WTC11 (cell line): ENCODE measurements at regions not wholly inside any gene's neighbourhood (a gene's known extent, or its start where the extent isn't known, plus 50 kb on each side); places are given as distances from the start of the nearest gene placed in this dataset.

Source experiments
- ATAC-seq: fragments of 200-7000 bp; cut with Tn5 transposase; 2 replicates; pipeline ENCODE4 v1.10.0; 2021; ENCODE audit warnings: mild to moderate bottlenecking, moderate library complexity
- CTCF ChIA-PET: fragments of 300-600 bp; sonication (Branson Sonifier 250); formaldehyde crosslinking; loops from one replicate; lab custom pipeline; 2021; ENCODE audit warnings: antibody characterized with exemption; lab: Charles Lee
- POLR2A ChIA-PET: fragments of 350-600 bp; sonication (Branson Sonifier 250); formaldehyde crosslinking; loops from one replicate; lab custom pipeline; 2021; ENCODE audit warnings: antibody characterized with exemption; lab: Charles Lee
- DNase-seq: peaks from one replicate; pipeline ENCODE4 v3.0.0; 2021; ENCODE audit warnings: low spot score
- H3K27ac Mint-ChIP-seq: 2 replicates; pipeline ENCODE4 v1.8.0; 2021; ENCODE audit warnings: mixed read lengths
- H3K27me3 Mint-ChIP-seq: 2 replicates; pipeline ENCODE4 v1.8.0; 2021; ENCODE audit warnings: low read depth, mild to moderate bottlenecking, moderate library complexity, mixed read lengths
- H3K36me3 Mint-ChIP-seq: 2 replicates; pipeline ENCODE4 v1.8.0; 2021; ENCODE audit warnings: mixed read lengths
- H3K4me1 Mint-ChIP-seq: 2 replicates; pipeline ENCODE4 v1.8.0; 2022; ENCODE audit warnings: mixed read lengths
- H3K4me3 Mint-ChIP-seq: 2 replicates; pipeline ENCODE4 v1.8.0; 2021; ENCODE audit warnings: mild to moderate bottlenecking, moderate library complexity, mixed read lengths
- H3K9me3 Mint-ChIP-seq: 2 replicates; pipeline ENCODE4 v1.8.0; 2021; ENCODE audit warnings: mixed read lengths
- CBFB ChIP-seq: sonication (generic); formaldehyde crosslinking; IDR thresholded peaks from 2 replicates; pipeline ENCODE4 v1.8.1; 2022; ENCODE audit warnings: mild to moderate bottlenecking, low read depth, missing genetic modification reagents
- CREB1 ChIP-seq: sonication (generic); formaldehyde crosslinking; IDR thresholded peaks from 2 replicates; pipeline ENCODE4 v1.8.0; 2023; ENCODE audit warnings: mild to moderate bottlenecking, missing genetic modification reagents
- CREM ChIP-seq: sonication (generic); formaldehyde crosslinking; IDR thresholded peaks from 2 replicates; pipeline ENCODE4 v1.8.1; 2022; ENCODE audit warnings: mild to moderate bottlenecking, missing genetic modification reagents, moderate library complexity
- ETV6 ChIP-seq: sonication (generic); formaldehyde crosslinking; IDR thresholded peaks from 2 replicates; pipeline ENCODE4 v1.8.1; 2022; ENCODE audit warnings: mild to moderate bottlenecking, missing genetic modification reagents
- GRHL2 ChIP-seq: fragments of 250-450 bp; sonication (Bioruptor Pico); IDR thresholded peaks from 2 replicates; pipeline ENCODE4 v1.8.0; 2022; ENCODE audit warnings: mild to moderate bottlenecking, moderate library complexity; ENCODE audit not compliant: insufficient replicate concordance, severe bottlenecking
- HMGXB4 ChIP-seq: sonication (generic); formaldehyde crosslinking; IDR thresholded peaks from 2 replicates; pipeline ENCODE4 v1.8.1; 2023; ENCODE audit warnings: mild to moderate bottlenecking, moderate library complexity, missing genetic modification reagents
- MXD4 ChIP-seq: fragments of 250-450 bp; sonication (Bioruptor Pico); IDR thresholded peaks from 2 replicates; pipeline ENCODE4 v1.8.0; 2021; ENCODE audit warnings: mild to moderate bottlenecking, moderate library complexity, borderline replicate concordance
- NFATC4 ChIP-seq: fragments of 250-450 bp; sonication (Bioruptor Pico); IDR thresholded peaks from 2 replicates; pipeline ENCODE4 v1.9.0; 2021; ENCODE audit warnings: mild to moderate bottlenecking
- NR1H2 ChIP-seq: sonication (generic); formaldehyde crosslinking; IDR thresholded peaks from 2 replicates; pipeline ENCODE4 v1.9.0; 2021; ENCODE audit warnings: mild to moderate bottlenecking, moderate library complexity, missing genetic modification reagents
- NR2C2 ChIP-seq: sonication (generic); formaldehyde crosslinking; IDR thresholded peaks from 2 replicates; pipeline ENCODE4 v1.8.0; 2022; ENCODE audit warnings: mild to moderate bottlenecking, missing genetic modification reagents
- OVOL2 ChIP-seq: fragments of 250-450 bp; sonication (Bioruptor Pico); IDR thresholded peaks from 2 replicates; pipeline ENCODE4 v1.9.0; 2021; ENCODE audit warnings: mild to moderate bottlenecking, borderline replicate concordance
- SOX15 ChIP-seq: fragments of 250-450 bp; sonication (Bioruptor Pico); IDR thresholded peaks from 2 replicates; pipeline ENCODE4 v1.9.0; 2021; ENCODE audit warnings: mild to moderate bottlenecking
- TCF7 ChIP-seq: sonication (generic); formaldehyde crosslinking; IDR thresholded peaks from 2 replicates; pipeline ENCODE4 v1.8.0; 2022; ENCODE audit warnings: mild to moderate bottlenecking, low read depth, missing genetic modification reagents, moderate library complexity
- ZBTB21 ChIP-seq: sonication (generic); formaldehyde crosslinking; IDR thresholded peaks from 2 replicates; pipeline ENCODE4 v1.8.1; 2023; ENCODE audit warnings: mild to moderate bottlenecking, missing genetic modification reagents, borderline replicate concordance
- ZNF396 ChIP-seq: fragments of 250-450 bp; sonication (Bioruptor Pico); IDR thresholded peaks from 2 replicates; pipeline ENCODE4 v1.8.0; 2021; ENCODE audit warnings: mild to moderate bottlenecking, moderate library complexity, borderline replicate concordance
- ZNF423 ChIP-seq: fragments of 250-450 bp; sonication (Bioruptor Pico); IDR thresholded peaks from 2 replicates; pipeline ENCODE4 v2.1.2; 2022; ENCODE audit warnings: mild to moderate bottlenecking, moderate library complexity
- TF ChIP-seq, protein P1 (sequence below): sonication (generic); formaldehyde crosslinking; IDR thresholded peaks from 2 replicates; pipeline ENCODE4 v1.8.0; 2022; ENCODE audit warnings: mild to moderate bottlenecking, missing genetic modification reagents
- TF ChIP-seq, protein P2 (sequence below): sonication (generic); formaldehyde crosslinking; IDR thresholded peaks from 2 replicates; pipeline ENCODE4 v1.8.0; 2023; ENCODE audit warnings: missing genetic modification reagents
- TF ChIP-seq, protein P3 (sequence below): sonication (generic); formaldehyde crosslinking; IDR thresholded peaks from 2 replicates; pipeline ENCODE4 v1.8.0; 2022; ENCODE audit warnings: mild to moderate bottlenecking, missing genetic modification reagents
- TF ChIP-seq, protein P4 (sequence below): sonication (generic); formaldehyde crosslinking; IDR thresholded peaks from 2 replicates; pipeline ENCODE4 v1.8.1; 2022; ENCODE audit warnings: low read depth, missing genetic modification reagents, borderline replicate concordance
- TF ChIP-seq, protein P5 (sequence below): sonication (generic); formaldehyde crosslinking; IDR thresholded peaks from 2 replicates; pipeline ENCODE4 v1.8.0; 2022; ENCODE audit warnings: mild to moderate bottlenecking, missing genetic modification reagents

DNA sequence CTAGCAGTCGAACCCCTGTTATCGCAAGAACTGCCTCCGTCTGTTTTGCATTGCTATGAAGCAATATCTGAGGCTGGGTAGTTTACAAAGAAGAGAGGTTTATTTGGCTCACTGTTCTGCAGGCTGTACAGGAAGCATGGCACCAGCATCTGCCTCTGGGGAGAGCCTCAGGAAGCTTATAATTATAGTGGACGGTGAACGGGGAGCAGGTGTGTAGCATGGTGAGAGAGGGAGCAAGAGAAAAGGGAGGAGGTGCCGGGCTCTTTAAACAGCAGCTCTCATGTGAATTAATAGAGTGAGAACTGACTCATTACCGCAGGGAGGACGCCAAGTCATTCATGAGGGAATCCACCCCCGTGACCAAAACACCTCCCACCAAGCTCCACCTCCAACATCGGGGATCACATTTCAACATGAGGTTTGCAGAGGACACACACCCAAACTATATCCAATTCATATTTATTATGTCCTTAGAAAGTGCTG lies 172.6 kb upstream of the KCNG1 start (continued):
- TF ChIP-seq HMGXB4 (CRISPR knock-in tag) (no peak), ZNF423 (CRISPR knock-in tag) (no peak), CREM (no peak), GRHL2 (CRISPR knock-in tag) (no peak), NFATC4 (CRISPR knock-in tag) (no peak), MXD4 (CRISPR knock-in tag) (no peak), ZNF396 (CRISPR knock-in tag) (no peak)
- TF ChIP-seq, protein P1, sequence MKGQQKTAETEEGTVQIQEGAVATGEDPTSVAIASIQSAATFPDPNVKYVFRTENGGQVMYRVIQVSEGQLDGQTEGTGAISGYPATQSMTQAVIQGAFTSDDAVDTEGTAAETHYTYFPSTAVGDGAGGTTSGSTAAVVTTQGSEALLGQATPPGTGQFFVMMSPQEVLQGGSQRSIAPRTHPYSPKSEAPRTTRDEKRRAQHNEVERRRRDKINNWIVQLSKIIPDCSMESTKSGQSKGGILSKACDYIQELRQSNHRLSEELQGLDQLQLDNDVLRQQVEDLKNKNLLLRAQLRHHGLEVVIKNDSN (CRISPR knock-in tag), result no peak
- TF ChIP-seq, protein P2, sequence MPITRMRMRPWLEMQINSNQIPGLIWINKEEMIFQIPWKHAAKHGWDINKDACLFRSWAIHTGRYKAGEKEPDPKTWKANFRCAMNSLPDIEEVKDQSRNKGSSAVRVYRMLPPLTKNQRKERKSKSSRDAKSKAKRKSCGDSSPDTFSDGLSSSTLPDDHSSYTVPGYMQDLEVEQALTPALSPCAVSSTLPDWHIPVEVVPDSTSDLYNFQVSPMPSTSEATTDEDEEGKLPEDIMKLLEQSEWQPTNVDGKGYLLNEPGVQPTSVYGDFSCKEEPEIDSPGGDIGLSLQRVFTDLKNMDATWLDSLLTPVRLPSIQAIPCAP (CRISPR knock-in tag), result no peak
- TF ChIP-seq, protein P3, sequence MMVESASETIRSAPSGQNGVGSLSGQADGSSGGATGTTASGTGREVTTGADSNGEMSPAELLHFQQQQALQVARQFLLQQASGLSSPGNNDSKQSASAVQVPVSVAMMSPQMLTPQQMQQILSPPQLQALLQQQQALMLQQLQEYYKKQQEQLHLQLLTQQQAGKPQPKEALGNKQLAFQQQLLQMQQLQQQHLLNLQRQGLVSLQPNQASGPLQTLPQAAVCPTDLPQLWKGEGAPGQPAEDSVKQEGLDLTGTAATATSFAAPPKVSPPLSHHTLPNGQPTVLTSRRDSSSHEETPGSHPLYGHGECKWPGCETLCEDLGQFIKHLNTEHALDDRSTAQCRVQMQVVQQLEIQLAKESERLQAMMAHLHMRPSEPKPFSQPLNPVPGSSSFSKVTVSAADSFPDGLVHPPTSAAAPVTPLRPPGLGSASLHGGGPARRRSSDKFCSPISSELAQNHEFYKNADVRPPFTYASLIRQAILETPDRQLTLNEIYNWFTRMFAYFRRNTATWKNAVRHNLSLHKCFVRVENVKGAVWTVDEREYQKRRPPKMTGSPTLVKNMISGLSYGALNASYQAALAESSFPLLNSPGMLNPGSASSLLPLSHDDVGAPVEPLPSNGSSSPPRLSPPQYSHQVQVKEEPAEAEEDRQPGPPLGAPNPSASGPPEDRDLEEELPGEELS, result no peak
- TF ChIP-seq, all 79 proteins: peak for 0

- H3K4me1 Mint-ChIP-seq, result no peaks in the 10 kb centered on the region
- TF ChIP-seq OVOL2 (CRISPR knock-in tag) (no peak), TCF7 (CRISPR knock-in tag) (no peak), CBFB (CRISPR knock-in tag) (no peak), SOX15 (CRISPR knock-in tag) (no peak), ZBTB21 (CRISPR knock-in tag) (no peak), NR2C2 (CRISPR knock-in tag) (no peak), NR1H2 (no peak), CREB1 (no peak), ETV6 (CRISPR knock-in tag) (no peak)
- TF ChIP-seq, protein P1 (CRISPR knock-in tag), result no peak
- TF ChIP-seq, protein P4, sequence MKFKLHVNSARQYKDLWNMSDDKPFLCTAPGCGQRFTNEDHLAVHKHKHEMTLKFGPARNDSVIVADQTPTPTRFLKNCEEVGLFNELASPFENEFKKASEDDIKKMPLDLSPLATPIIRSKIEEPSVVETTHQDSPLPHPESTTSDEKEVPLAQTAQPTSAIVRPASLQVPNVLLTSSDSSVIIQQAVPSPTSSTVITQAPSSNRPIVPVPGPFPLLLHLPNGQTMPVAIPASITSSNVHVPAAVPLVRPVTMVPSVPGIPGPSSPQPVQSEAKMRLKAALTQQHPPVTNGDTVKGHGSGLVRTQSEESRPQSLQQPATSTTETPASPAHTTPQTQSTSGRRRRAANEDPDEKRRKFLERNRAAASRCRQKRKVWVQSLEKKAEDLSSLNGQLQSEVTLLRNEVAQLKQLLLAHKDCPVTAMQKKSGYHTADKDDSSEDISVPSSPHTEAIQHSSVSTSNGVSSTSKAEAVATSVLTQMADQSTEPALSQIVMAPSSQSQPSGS, result no peak
- TF ChIP-seq, protein P5, sequence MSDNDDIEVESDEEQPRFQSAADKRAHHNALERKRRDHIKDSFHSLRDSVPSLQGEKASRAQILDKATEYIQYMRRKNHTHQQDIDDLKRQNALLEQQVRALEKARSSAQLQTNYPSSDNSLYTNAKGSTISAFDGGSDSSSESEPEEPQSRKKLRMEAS, result no peak
- TF ChIP-seq, protein P3, result no peak
Measured at GRCh38 chr20:51193066-51193772, 170.3 kb upstream of the KCNG1 start.

More at GRCh38 chr20:51193066-51193772, 170.3 kb upstream of the KCNG1 start:
- Mint-ChIP-seq H3K27me3 (no peaks in the 10 kb centered on the region; the same call in 1 of the 2 replicates), H3K36me3 (no peaks in the 10 kb centered on the region), H3K9me3 (peaks cover 5% of the 10 kb centered on the region; the same call in 1 of the 2 replicates), H3K27ac (no peak overlapping the region), H3K4me3 (no peak overlapping the region)
- POLR2A ChIA-PET, result no interaction called here
- DNase-seq, result no peak
- CTCF ChIA-PET, result no interaction called here
- ATAC-seq, result no peak
